RWPE2 (cell line): ENCODE measurements at regions not wholly inside any gene's neighbourhood (a gene's known extent, or its start where the extent isn't known, plus 50 kb on each side); places are given as distances from the start of the nearest gene placed in this dataset.

Experiments
- ATAC-seq: fragments of 200-7000 bp; cut with Tn5 transposase; 3 replicates; pipeline ENCODE4 v1.9.1; 2021; ENCODE audit warnings: low read depth
- DNase-seq: peaks from one replicate; pipeline ENCODE4 v3.0.0-alpha.2; 2020; ENCODE audit warnings: low spot score
- H3K27ac ChIP-seq: fragments of 450-650 bp; 2 replicates; pipeline ENCODE4 v1.5.1; 2017; ENCODE audit warnings: mild to moderate bottlenecking; ENCODE audit not compliant: poor library complexity, severe bottlenecking
- H3K27me3 ChIP-seq: fragments of 250-450 bp; sonication (Bioruptor Pico); 2 replicates; pipeline ENCODE4 v1.5.1; 2021; ENCODE audit warnings: mild to moderate bottlenecking, moderate library complexity; ENCODE audit not compliant: insufficient read depth, poor library complexity, severe bottlenecking
- H3K36me3 ChIP-seq: fragments of 250-450 bp; sonication (Bioruptor Pico); 2 replicates; pipeline ENCODE4 v1.5.1; 2020; ENCODE audit warnings: low read depth, mild to moderate bottlenecking, moderate library complexity
- H3K4me1 ChIP-seq: fragments of 250-450 bp; sonication (Bioruptor Pico); 2 replicates; pipeline ENCODE4 v1.5.1; 2021; ENCODE audit warnings: mild to moderate bottlenecking, moderate library complexity; ENCODE audit not compliant: insufficient read depth, poor library complexity, severe bottlenecking
- H3K4me3 ChIP-seq: fragments of 250-450 bp; sonication (Bioruptor Pico); 2 replicates; pipeline ENCODE4 v1.5.1; 2021; ENCODE audit warnings: mild to moderate bottlenecking, moderate library complexity; ENCODE audit not compliant: severe bottlenecking
- H3K9me3 ChIP-seq: fragments of 250-450 bp; sonication (Bioruptor Pico); 2 replicates; pipeline ENCODE4 v1.5.1; 2021; ENCODE audit warnings: mild to moderate bottlenecking, moderate library complexity; ENCODE audit not compliant: severe bottlenecking
- CTCF ChIP-seq: fragments of 450-650 bp; IDR thresholded peaks from one replicate; pipeline ENCODE4 v1.5.1; 2017; ENCODE audit warnings: mild to moderate bottlenecking, moderate library complexity; ENCODE audit not compliant: poor library complexity, severe bottlenecking

- Histone ChIP-seq H3K4me3 (no peak overlapping the region), H3K36me3 (no peaks in the 10 kb centered on the region), H3K4me1 (no peaks in the 10 kb centered on the region), H3K27me3 (no peaks in the 10 kb centered on the region), H3K9me3 (no peaks in the 10 kb centered on the region), H3K27ac (no peak overlapping the region)
- ATAC-seq (no peak), DNase-seq (no peak)
- TF ChIP-seq CTCF = no peak
Observed at GRCh38 chr2:8570637-8571036, 111.2 kb upstream of the ID2 start.

DNA sequence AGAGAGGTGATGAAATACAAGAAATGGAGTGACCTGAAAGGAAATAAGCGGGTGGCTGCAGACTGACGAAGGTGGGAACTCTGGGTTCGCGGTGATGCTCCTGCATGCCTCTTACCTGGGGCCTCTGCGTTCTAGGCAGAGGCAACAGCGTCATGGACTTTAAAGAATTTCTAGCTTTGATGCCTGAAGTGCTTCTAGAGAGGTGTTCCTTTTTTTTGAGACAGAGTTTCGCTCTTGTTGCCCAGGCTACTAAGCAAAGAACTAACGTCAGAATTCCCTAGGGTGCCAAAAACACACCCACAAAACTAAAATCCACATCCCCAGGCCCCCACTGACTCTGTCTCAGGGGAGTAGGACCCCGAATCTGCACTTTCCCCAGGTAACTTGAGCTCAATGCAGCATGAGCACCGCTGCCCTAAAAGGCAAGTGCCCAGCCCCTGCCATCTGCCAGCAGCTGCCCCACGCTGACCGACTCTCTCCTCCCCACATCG lies 110.5 kb upstream of the ID2 start:
- Histone ChIP-seq H3K4me1 (no peaks in the 10 kb centered on the region), H3K36me3 (no peaks in the 10 kb centered on the region), H3K27me3 (no peaks in the 10 kb centered on the region), H3K4me3 (no peak overlapping the region), H3K27ac (no peak overlapping the region), H3K9me3 (no peaks in the 10 kb centered on the region)
- DNase-seq (no peak), ATAC-seq (no peak)
- no peak for TF ChIP-seq CTCF

DNA sequence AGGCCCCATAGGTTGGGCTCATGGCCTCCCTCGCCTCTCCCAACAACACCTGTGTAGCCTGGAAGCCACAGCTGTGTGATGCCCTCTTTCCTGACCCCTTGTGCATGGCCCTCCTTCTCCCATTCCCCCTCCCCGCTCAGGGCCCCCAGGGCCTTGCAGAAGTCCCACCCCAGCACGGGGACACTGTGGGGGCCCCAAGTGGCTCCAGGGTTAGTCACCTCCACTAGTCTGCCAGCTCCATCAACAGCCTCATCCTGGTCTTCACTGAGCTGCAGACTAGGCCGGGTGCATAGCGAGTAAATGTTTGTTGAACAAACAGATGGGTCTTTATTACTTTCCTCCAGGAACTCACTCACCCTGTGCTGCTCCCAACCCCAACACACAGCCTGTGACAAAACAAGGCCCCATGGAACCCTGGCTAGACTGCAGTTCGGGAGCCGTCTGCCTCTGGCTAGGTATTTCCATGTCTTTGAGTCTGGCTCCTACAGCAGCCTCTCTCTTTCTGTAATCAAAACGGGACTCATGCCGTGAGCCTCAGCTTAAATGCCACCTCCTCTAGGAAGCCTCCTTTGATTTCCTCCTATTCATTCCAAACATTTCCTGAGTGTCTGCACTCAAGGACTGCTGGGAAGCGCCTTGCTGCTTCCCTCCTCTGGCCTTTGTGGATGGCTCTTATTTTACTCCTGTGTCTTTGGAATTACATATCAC lies 109.9 kb upstream of the ID2 start:
- H3K4me3 ChIP-seq = no peak overlapping the region
- ATAC-seq (no peak), DNase-seq (no peak)
- TF ChIP-seq CTCF = no peak
- no peak overlapping the region for H3K27ac ChIP-seq
- H3K36me3 ChIP-seq = no peaks in the 10 kb centered on the region
- no peaks in the 10 kb centered on the region for H3K9me3 ChIP-seq
- H3K4me1 ChIP-seq = no peaks in the 10 kb centered on the region
- H3K27me3 ChIP-seq = no peaks in the 10 kb centered on the region

DNA sequence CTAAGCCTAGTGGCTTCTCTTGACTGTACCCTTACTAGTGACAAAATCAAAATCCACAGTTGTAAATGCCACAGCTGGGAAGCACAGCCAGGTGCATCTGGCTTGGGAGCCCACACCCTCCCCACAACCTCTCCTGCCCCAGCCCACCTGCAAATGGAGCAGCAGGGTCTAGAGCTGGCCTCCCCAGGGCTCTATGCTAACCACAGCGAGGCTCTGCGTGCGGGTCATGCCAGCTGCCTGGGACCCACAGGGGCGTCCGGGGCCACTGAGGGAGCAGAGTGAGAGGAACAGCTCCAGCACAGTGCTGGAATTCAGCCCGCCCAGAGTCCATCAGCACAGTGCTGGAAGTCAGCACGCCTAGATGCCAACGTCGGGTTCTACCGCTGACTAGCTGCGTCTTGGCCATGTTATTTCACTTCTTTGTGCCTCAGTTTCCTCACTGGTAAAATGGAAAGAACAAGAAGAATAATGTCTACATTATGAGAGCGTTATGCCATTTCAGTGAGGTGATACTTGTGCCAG lies 109.1 kb upstream of the ID2 start:
- H3K36me3 ChIP-seq = no peaks in the 10 kb centered on the region
- no peak overlapping the region for H3K27ac ChIP-seq

More for the DNA sequence above, 109.1 kb upstream of the ID2 start:
- Histone ChIP-seq H3K9me3 (no peaks in the 10 kb centered on the region), H3K27me3 (no peaks in the 10 kb centered on the region), H3K4me3 (no peak overlapping the region), H3K4me1 (no peaks in the 10 kb centered on the region)
- no peak for TF ChIP-seq CTCF
- no peak for DNase-seq
- ATAC-seq = no peak
